ENCODE measurements at regions not wholly inside any gene's neighbourhood (a gene's known extent, or its start where the extent isn't known, plus 50 kb on each side); places are given as distances from the start of the nearest gene placed in this dataset.

- TF ChIP-seq CTCF (IDR thresholded peaks at IDR 0.05; ENCODE audit: poor library complexity, severe bottlenecking) = no peak
- H3K4me1 ChIP-seq (ENCODE audit: insufficient read depth, poor library complexity, severe bottlenecking) = no peaks in the 10 kb centered on the region
- no peaks in the 10 kb centered on the region for H3K36me3 ChIP-seq (ENCODE audit: low read depth)
- H3K27me3 ChIP-seq (ENCODE audit: insufficient read depth, poor library complexity, severe bottlenecking) = peaks cover 10% of the 10 kb centered on the region
- H3K4me3 ChIP-seq (ENCODE audit: severe bottlenecking) = no peak overlapping the region
- ATAC-seq (ENCODE audit: low read depth) (no peak), DNase-seq (ENCODE audit: low spot score) (no peak)
- H3K27ac ChIP-seq (ENCODE audit: poor library complexity, severe bottlenecking) = no peak overlapping the region
- no peaks in the 10 kb centered on the region for H3K9me3 ChIP-seq (ENCODE audit: severe bottlenecking)
Observed at GRCh38 chr13:22506096-22506691, 674.6 kb upstream of the SGCG start.

- no peaks in the 10 kb centered on the region for H3K36me3 ChIP-seq (ENCODE audit: low read depth)
- H3K4me3 ChIP-seq (ENCODE audit: severe bottlenecking) = no peak overlapping the region
- DNase-seq (ENCODE audit: low spot score) (no peak), ATAC-seq (ENCODE audit: low read depth) (no peak)
- H3K9me3 ChIP-seq (ENCODE audit: severe bottlenecking) = no peaks in the 10 kb centered on the region
- no peaks in the 10 kb centered on the region for H3K4me1 ChIP-seq (ENCODE audit: insufficient read depth, poor library complexity, severe bottlenecking)
- TF ChIP-seq CTCF (IDR thresholded peaks at IDR 0.05; ENCODE audit: poor library complexity, severe bottlenecking) = no peak
- no peak overlapping the region for H3K27ac ChIP-seq (ENCODE audit: poor library complexity, severe bottlenecking)
- H3K27me3 ChIP-seq (ENCODE audit: insufficient read depth, poor library complexity, severe bottlenecking) = no peaks in the 10 kb centered on the region
Observed at GRCh38 chr13:22517544-22517943, 663.2 kb upstream of the SGCG start.

GRCh38 chr13:22536851-22537250 lies 643.9 kb upstream of the SGCG start:
- no peak overlapping the region for H3K27ac ChIP-seq (ENCODE audit: poor library complexity, severe bottlenecking)
- ATAC-seq (ENCODE audit: low read depth) (no peak), DNase-seq (ENCODE audit: low spot score) (no peak)
- H3K4me1 ChIP-seq (ENCODE audit: insufficient read depth, poor library complexity, severe bottlenecking) = no peaks in the 10 kb centered on the region
- no peaks in the 10 kb centered on the region for H3K9me3 ChIP-seq (ENCODE audit: severe bottlenecking)
- no peaks in the 10 kb centered on the region for H3K27me3 ChIP-seq (ENCODE audit: insufficient read depth, poor library complexity, severe bottlenecking)
- TF ChIP-seq CTCF (IDR thresholded peaks at IDR 0.05; ENCODE audit: poor library complexity, severe bottlenecking) = no peak
- no peak overlapping the region for H3K4me3 ChIP-seq (ENCODE audit: severe bottlenecking)
- no peaks in the 10 kb centered on the region for H3K36me3 ChIP-seq (ENCODE audit: low read depth)

- H3K4me1 ChIP-seq (ENCODE audit: insufficient read depth, poor library complexity, severe bottlenecking) = no peaks in the 10 kb centered on the region
Observed at GRCh38 chr13:22538400-22538799, 642.4 kb upstream of the SGCG start.

More at GRCh38 chr13:22538400-22538799, 642.4 kb upstream of the SGCG start:
- Histone ChIP-seq H3K27me3 (ENCODE audit: insufficient read depth, poor library complexity, severe bottlenecking) (no peaks in the 10 kb centered on the region), H3K36me3 (ENCODE audit: low read depth) (no peaks in the 10 kb centered on the region), H3K27ac (ENCODE audit: poor library complexity, severe bottlenecking) (no peak overlapping the region), H3K9me3 (ENCODE audit: severe bottlenecking) (no peaks in the 10 kb centered on the region), H3K4me3 (ENCODE audit: severe bottlenecking) (no peak overlapping the region)
- no peak for DNase-seq (ENCODE audit: low spot score)
- ATAC-seq (ENCODE audit: low read depth) = no peak
- TF ChIP-seq CTCF (IDR thresholded peaks at IDR 0.05; ENCODE audit: poor library complexity, severe bottlenecking) = no peak
